IPS-NIHi7 (cell line): ENCODE measurements at regions not wholly inside any gene's neighbourhood (a gene's known extent, or its start where the extent isn't known, plus 50 kb on each side); places are given as distances from the start of the nearest gene placed in this dataset.
"Not testable (repeated sequence)": the region's sequence is repeated elsewhere in the genome, so short reads cannot be mapped to it uniquely, and the experiment has no call there.

Source experiments
- DNase-seq: peaks from one replicate; pipeline ENCODE4 v3.0.0; 2012; ENCODE audit warnings: mixed read lengths; ENCODE audit errors: extremely low spot score

GRCh38 chr12:126952096-126953007, 1314.6 kb upstream of the TMEM132C start:
- DNase-seq, result no peak

GRCh38 chr12:126953365-126953889, 1313.5 kb upstream of the TMEM132C start:
- no peak for DNase-seq

GRCh38 chr12:126960221-126960620, 1306.7 kb upstream of the TMEM132C start:
- no peak for DNase-seq

GRCh38 chr12:126960709-126961108, 1306.3 kb upstream of the TMEM132C start:
- no peak for DNase-seq

- DNase-seq, result no peak
Measured at GRCh38 chr12:126963825-126964224, 1303.1 kb upstream of the TMEM132C start.

- DNase-seq, result no peak
Measured at GRCh38 chr12:126966498-126966897, 1300.5 kb upstream of the TMEM132C start.

GRCh38 chr12:126967152-126967551, 1299.8 kb upstream of the TMEM132C start:
- no peak for DNase-seq

- DNase-seq, result peak; percentile 60
Measured at GRCh38 chr12:126974779-126975178, 1292.2 kb upstream of the TMEM132C start.

GRCh38 chr12:126976579-126976978, 1290.4 kb upstream of the TMEM132C start:
- DNase-seq, result no peak

GRCh38 chr12:126979564-126979963, 1287.4 kb upstream of the TMEM132C start:
- not testable (repeated sequence) for DNase-seq

GRCh38 chr12:126982707-126983106, 1284.3 kb upstream of the TMEM132C start:
- no peak for DNase-seq

- not testable (repeated sequence) for DNase-seq
Measured at GRCh38 chr12:126983735-126984134, 1283.2 kb upstream of the TMEM132C start.

- DNase-seq, result not testable (repeated sequence)
Measured at GRCh38 chr12:126985663-126986062, 1281.3 kb upstream of the TMEM132C start.

- no peak for DNase-seq
Measured at GRCh38 chr12:126989532-126989931, 1277.4 kb upstream of the TMEM132C start.

GRCh38 chr12:126993898-126994297, 1273.1 kb upstream of the TMEM132C start:
- DNase-seq, result no peak

- no peak for DNase-seq
Measured at GRCh38 chr12:126994599-126994998, 1272.4 kb upstream of the TMEM132C start.

- no peak for DNase-seq
Measured at GRCh38 chr12:126998031-126998430, 1268.9 kb upstream of the TMEM132C start.

GRCh38 chr12:126998747-126999285, 1268.2 kb upstream of the TMEM132C start:
- DNase-seq, result no peak

- DNase-seq, result no peak
Measured at GRCh38 chr12:126999352-126999751, 1267.6 kb upstream of the TMEM132C start.

- DNase-seq, result no peak
Measured at GRCh38 chr12:127005406-127005805, 1261.6 kb upstream of the TMEM132C start.

GRCh38 chr12:127006972-127007371, 1260.0 kb upstream of the TMEM132C start:
- no peak for DNase-seq

GRCh38 chr12:127008755-127009403, 1258.1 kb upstream of the TMEM132C start:
- no peak for DNase-seq
